ENCODE measurements at regions not wholly inside any gene's neighbourhood (a gene's known extent, or its start where the extent isn't known, plus 50 kb on each side); places are given as distances from the start of the nearest gene placed in this dataset.
A peak's percentile ranks its signal among the peaks of the same experiment; 100 is the strongest.

- no peak for DNase-seq (ENCODE audit: low spot score)
Observed at GRCh38 chr6:21827425-21828202, 234.1 kb downstream of the SOX4 start.

GRCh38 chr6:21828704-21829103 lies 235.2 kb downstream of the SOX4 start:
- H3K9me3 ChIP-seq, result no peaks in the 10 kb centered on the region
- DNase-seq (ENCODE audit: low spot score), result no peak
- peak overlapping the region in 1 of 2 donors; percentile 14 for H3K27ac ChIP-seq
- H3K36me3 ChIP-seq, result no peaks in the 10 kb centered on the region
- ATAC-seq (ENCODE audit: insufficient number of reproducible peaks, low FRiP score, low read depth), result no peak
- TF ChIP-seq CTCF (IDR thresholded peaks at IDR 0.05), result no peak
- no peaks in the 10 kb centered on the region for H3K27me3 ChIP-seq (replicated peaks; ENCODE audit: insufficient read depth)
- H3K4me1 ChIP-seq (ENCODE audit: control insufficient read depth in 1 of 2, low read depth in 2 of 2), result peaks cover 0 to 21% of the 10 kb centered on the region in 2 donors
- no peak overlapping the region for H3K4me3 ChIP-seq

More at GRCh38 chr6:21827425-21828202, 234.1 kb downstream of the SOX4 start:
- Histone ChIP-seq H3K36me3 (no peaks in the 10 kb centered on the region), H3K9me3 (no peaks in the 10 kb centered on the region), H3K27ac (no peak overlapping the region), H3K4me1 (ENCODE audit: control insufficient read depth in 1 of 2, low read depth in 2 of 2) (peaks cover 0 to 21% of the 10 kb centered on the region in 2 donors), H3K4me3 (no peak overlapping the region), H3K27me3 (replicated peaks; ENCODE audit: insufficient read depth) (no peaks in the 10 kb centered on the region)
- no peak for TF ChIP-seq CTCF (IDR thresholded peaks at IDR 0.05)
- ATAC-seq (ENCODE audit: insufficient number of reproducible peaks, low FRiP score, low read depth), result no peak

- Histone ChIP-seq H3K27me3 (replicated peaks; ENCODE audit: insufficient read depth) (no peaks in the 10 kb centered on the region), H3K27ac (peak overlapping the region in 1 of 2 donors; percentile 14), H3K4me3 (no peak overlapping the region), H3K4me1 (ENCODE audit: control insufficient read depth in 1 of 2, low read depth in 2 of 2) (peaks cover 0 to 21% of the 10 kb centered on the region in 2 donors), H3K36me3 (no peaks in the 10 kb centered on the region), H3K9me3 (no peaks in the 10 kb centered on the region)
- DNase-seq (ENCODE audit: low spot score) (no peak), ATAC-seq (ENCODE audit: insufficient number of reproducible peaks, low FRiP score, low read depth) (no peak)
- no peak for TF ChIP-seq CTCF (IDR thresholded peaks at IDR 0.05)
Observed at GRCh38 chr6:21829126-21829525, 235.6 kb downstream of the SOX4 start.

- TF ChIP-seq CTCF (IDR thresholded peaks at IDR 0.05), result no peak
- Histone ChIP-seq H3K4me3 (no peak overlapping the region), H3K27ac (no peak overlapping the region), H3K4me1 (ENCODE audit: control insufficient read depth in 1 of 2, low read depth in 2 of 2) (peaks cover 0 to 21% of the 10 kb centered on the region in 2 donors), H3K36me3 (no peaks in the 10 kb centered on the region), H3K27me3 (replicated peaks; ENCODE audit: insufficient read depth) (no peaks in the 10 kb centered on the region), H3K9me3 (no peaks in the 10 kb centered on the region)
- DNase-seq (ENCODE audit: low spot score) (no peak), ATAC-seq (ENCODE audit: insufficient number of reproducible peaks, low FRiP score, low read depth) (no peak)
Observed at GRCh38 chr6:21831521-21832291, 238.2 kb downstream of the SOX4 start.

- peaks cover 0 to 15% of the 10 kb centered on the region in 2 donors for H3K4me1 ChIP-seq (ENCODE audit: control insufficient read depth in 1 of 2, low read depth in 2 of 2)
- no peaks in the 10 kb centered on the region for H3K9me3 ChIP-seq
- TF ChIP-seq CTCF (IDR thresholded peaks at IDR 0.05), result no peak
- no peak overlapping the region for H3K27ac ChIP-seq
- H3K27me3 ChIP-seq (replicated peaks; ENCODE audit: insufficient read depth), result no peaks in the 10 kb centered on the region
- ATAC-seq (ENCODE audit: insufficient number of reproducible peaks, low FRiP score, low read depth) (no peak), DNase-seq (ENCODE audit: low spot score) (no peak)
- H3K36me3 ChIP-seq, result no peaks in the 10 kb centered on the region
- H3K4me3 ChIP-seq, result no peak overlapping the region
Observed at GRCh38 chr6:21836277-21836676, 242.7 kb downstream of the SOX4 start.
